Mammary epithelial cell (primary cell): ENCODE measurements at regions not wholly inside any gene's neighbourhood (a gene's known extent, or its start where the extent isn't known, plus 50 kb on each side); places are given as distances from the start of the nearest gene placed in this dataset.

Source experiments
- EZH2 ChIP-seq: IDR thresholded peaks from 2 replicates; pipeline ENCODE4 v1.6.1; 2012; ENCODE audit warnings: low read length, inconsistent platforms, borderline replicate concordance
- TF ChIP-seq, protein P1 (sequence below), 2 donors: IDR thresholded peaks in 1 of 2; conservative IDR thresholded peaks in 1 of 2; 2 replicates each; pipeline ENCODE4 v1.5.1; 2011 to 2012; ENCODE audit warnings: inconsistent platforms in 2 of 2, low read length in 2 of 2, mild to moderate bottlenecking in 2 of 2, control low read depth in 1 of 2, low read depth in 1 of 2; ENCODE audit not compliant: insufficient read depth in 1 of 2; ENCODE audit errors: extremely low read depth in 1 of 2

DNA sequence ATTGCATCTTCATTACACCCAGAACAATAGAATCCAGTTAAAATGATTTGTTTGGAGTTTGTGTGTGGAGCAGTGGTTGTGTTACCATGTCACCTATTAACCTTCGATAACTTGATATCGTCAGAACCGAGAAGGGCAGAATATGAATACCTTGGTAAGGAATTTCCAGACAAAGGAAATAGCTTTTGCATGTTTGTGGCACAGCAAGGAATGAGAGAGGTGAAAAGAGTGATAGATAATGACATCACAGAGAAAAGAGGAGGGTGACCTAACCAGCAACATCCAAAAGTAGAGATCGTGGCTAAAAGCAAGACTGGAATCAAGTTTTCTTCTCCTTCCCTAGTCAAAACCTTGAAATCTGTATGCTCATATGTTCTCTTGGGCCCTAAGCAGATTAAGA, 244.6 kb upstream of the NEGR1 start:
- TF ChIP-seq, protein P1, sequence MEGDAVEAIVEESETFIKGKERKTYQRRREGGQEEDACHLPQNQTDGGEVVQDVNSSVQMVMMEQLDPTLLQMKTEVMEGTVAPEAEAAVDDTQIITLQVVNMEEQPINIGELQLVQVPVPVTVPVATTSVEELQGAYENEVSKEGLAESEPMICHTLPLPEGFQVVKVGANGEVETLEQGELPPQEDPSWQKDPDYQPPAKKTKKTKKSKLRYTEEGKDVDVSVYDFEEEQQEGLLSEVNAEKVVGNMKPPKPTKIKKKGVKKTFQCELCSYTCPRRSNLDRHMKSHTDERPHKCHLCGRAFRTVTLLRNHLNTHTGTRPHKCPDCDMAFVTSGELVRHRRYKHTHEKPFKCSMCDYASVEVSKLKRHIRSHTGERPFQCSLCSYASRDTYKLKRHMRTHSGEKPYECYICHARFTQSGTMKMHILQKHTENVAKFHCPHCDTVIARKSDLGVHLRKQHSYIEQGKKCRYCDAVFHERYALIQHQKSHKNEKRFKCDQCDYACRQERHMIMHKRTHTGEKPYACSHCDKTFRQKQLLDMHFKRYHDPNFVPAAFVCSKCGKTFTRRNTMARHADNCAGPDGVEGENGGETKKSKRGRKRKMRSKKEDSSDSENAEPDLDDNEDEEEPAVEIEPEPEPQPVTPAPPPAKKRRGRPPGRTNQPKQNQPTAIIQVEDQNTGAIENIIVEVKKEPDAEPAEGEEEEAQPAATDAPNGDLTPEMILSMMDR (conservative IDR thresholded peaks at IDR 0.05 in 1 of 2, IDR thresholded peaks at IDR 0.05 in 1 of 2; ENCODE audit: extremely low read depth in 1 of 2, insufficient read depth in 1 of 2, low read depth in 1 of 2, low read length in 2 of 2), result no peak
- TF ChIP-seq EZH2, result no peak
